Muscle of leg (tissue), 3 donors: ENCODE measurements at regions not wholly inside any gene's neighbourhood (a gene's known extent, or its start where the extent isn't known, plus 50 kb on each side); places are given as distances from the start of the nearest gene placed in this dataset.

Source experiments
- DNase-seq: peaks from one replicate; pipeline ENCODE4 v3.0.0; 2013
- H3K27ac ChIP-seq: one replicate; pipeline ENCODE4 v1.5.1; 2013; ENCODE audit warnings: mild to moderate bottlenecking, low read length, control low read depth
- H3K27me3 ChIP-seq: one replicate; pipeline ENCODE4 v1.6.1; 2013; ENCODE audit warnings: low read length; ENCODE audit not compliant: control insufficient read depth, insufficient read depth
- H3K36me3 ChIP-seq: one replicate; pipeline ENCODE4 v1.6.1; 2013; ENCODE audit warnings: low read length; ENCODE audit not compliant: control insufficient read depth, insufficient read depth
- H3K4me1 ChIP-seq: one replicate; pipeline ENCODE4 v1.6.1; 2013; ENCODE audit warnings: low read length; ENCODE audit not compliant: control insufficient read depth, insufficient read depth
- H3K4me3 ChIP-seq: one replicate; pipeline ENCODE4 v1.5.1; 2013; ENCODE audit warnings: low read length, control low read depth
- H3K9me3 ChIP-seq: replicated peaks from 2 replicates; pipeline ENCODE4 v1.6.1; 2013; ENCODE audit warnings: low read depth, low read length; ENCODE audit not compliant: control insufficient read depth
- WGBS: methylation state at CpG from one replicate; pipeline ENCODE4 v1.1.5; 2013; ENCODE audit warnings: missing lambda C conversion rate; ENCODE audit not compliant: insufficient coverage; 5-methylcytosine and 5-hydroxymethylcytosine counted together

- Histone ChIP-seq H3K4me1 (no peaks in the 10 kb centered on the region), H3K4me3 (no peak overlapping the region), H3K36me3 (no peaks in the 10 kb centered on the region), H3K27me3 (no peaks in the 10 kb centered on the region), H3K27ac (no peak overlapping the region), H3K9me3 (no peaks in the 10 kb centered on the region)
- no CpG with 5 or more reads among the region's 2 CpGs for WGBS
- DNase-seq, result no peak
These were observed 87.4 kb downstream of the KCNJ2 start for GRCh38 chr17:70256751-70257150.

- Histone ChIP-seq H3K27ac (no peak overlapping the region), H3K36me3 (no peaks in the 10 kb centered on the region), H3K9me3 (no peaks in the 10 kb centered on the region), H3K4me1 (no peaks in the 10 kb centered on the region), H3K4me3 (no peak overlapping the region), H3K27me3 (no peaks in the 10 kb centered on the region)
- no peak for DNase-seq
These were observed 89.1 kb downstream of the KCNJ2 start for GRCh38 chr17:70258465-70258864.

GRCh38 chr17:70259400-70259799, 90.1 kb downstream of the KCNJ2 start:
- Histone ChIP-seq H3K4me3 (no peak overlapping the region), H3K27ac (no peak overlapping the region), H3K9me3 (no peaks in the 10 kb centered on the region), H3K27me3 (no peaks in the 10 kb centered on the region), H3K36me3 (no peaks in the 10 kb centered on the region), H3K4me1 (no peaks in the 10 kb centered on the region)
- no peak for DNase-seq
- WGBS, result 83% methylated on average over 2 of the region's 3 CpGs

- H3K9me3 ChIP-seq, result no peaks in the 10 kb centered on the region
- no peak overlapping the region for H3K4me3 ChIP-seq
- DNase-seq, result no peak
- no CpG with 5 or more reads among the region's 3 CpGs for WGBS
- no peaks in the 10 kb centered on the region for H3K27me3 ChIP-seq
- no peak overlapping the region for H3K27ac ChIP-seq
- H3K4me1 ChIP-seq, result no peaks in the 10 kb centered on the region
- no peaks in the 10 kb centered on the region for H3K36me3 ChIP-seq
These were observed 91.8 kb downstream of the KCNJ2 start for GRCh38 chr17:70261170-70261569.

- Histone ChIP-seq H3K4me1 (no peaks in the 10 kb centered on the region), H3K27ac (no peak overlapping the region), H3K9me3 (no peaks in the 10 kb centered on the region), H3K36me3 (no peaks in the 10 kb centered on the region), H3K4me3 (no peak overlapping the region), H3K27me3 (no peaks in the 10 kb centered on the region)
- 60% methylated on average over 1 of the region's 2 CpGs for WGBS
- DNase-seq, result peak; percentile 46
These were observed 96.1 kb downstream of the KCNJ2 start for GRCh38 chr17:70265471-70265870.

GRCh38 chr17:70266394-70266793, 97.1 kb downstream of the KCNJ2 start:
- 67% methylated on average over 1 of the region's 2 CpGs for WGBS
- Histone ChIP-seq H3K4me3 (no peak overlapping the region), H3K4me1 (no peaks in the 10 kb centered on the region), H3K9me3 (no peaks in the 10 kb centered on the region), H3K27ac (no peak overlapping the region), H3K27me3 (no peaks in the 10 kb centered on the region), H3K36me3 (no peaks in the 10 kb centered on the region)
- no peak for DNase-seq

- Histone ChIP-seq H3K27ac (no peak overlapping the region), H3K27me3 (no peaks in the 10 kb centered on the region), H3K4me1 (no peaks in the 10 kb centered on the region), H3K9me3 (no peaks in the 10 kb centered on the region), H3K4me3 (no peak overlapping the region), H3K36me3 (no peaks in the 10 kb centered on the region)
- WGBS, result no CpG with 5 or more reads among the region's 1 CpG
- DNase-seq, result no peak
These were observed 99.1 kb downstream of the KCNJ2 start for GRCh38 chr17:70268383-70268782.

GRCh38 chr17:70270554-70270953, 101.2 kb downstream of the KCNJ2 start:
- no peak for DNase-seq
- no peak overlapping the region for H3K4me3 ChIP-seq
- no peaks in the 10 kb centered on the region for H3K9me3 ChIP-seq
- no peaks in the 10 kb centered on the region for H3K4me1 ChIP-seq
- H3K36me3 ChIP-seq, result no peaks in the 10 kb centered on the region
- no peaks in the 10 kb centered on the region for H3K27me3 ChIP-seq
- WGBS, result no CpG with 5 or more reads among the region's 7 CpGs
- H3K27ac ChIP-seq, result no peak overlapping the region

- no peaks in the 10 kb centered on the region for H3K9me3 ChIP-seq
- H3K36me3 ChIP-seq, result no peaks in the 10 kb centered on the region
- WGBS, result no CpG with 5 or more reads among the region's 3 CpGs
- H3K4me1 ChIP-seq, result no peaks in the 10 kb centered on the region
- peak; percentile 29 for DNase-seq
- no peak overlapping the region for H3K4me3 ChIP-seq
- no peaks in the 10 kb centered on the region for H3K27me3 ChIP-seq
- H3K27ac ChIP-seq, result no peak overlapping the region
These were observed 101.9 kb downstream of the KCNJ2 start for GRCh38 chr17:70271200-70271599.

GRCh38 chr17:70271672-70272071, 102.3 kb downstream of the KCNJ2 start:
- no peak overlapping the region for H3K27ac ChIP-seq
- H3K4me3 ChIP-seq, result no peak overlapping the region
- no peaks in the 10 kb centered on the region for H3K27me3 ChIP-seq
- DNase-seq, result no peak
- H3K4me1 ChIP-seq, result no peaks in the 10 kb centered on the region
- no peaks in the 10 kb centered on the region for H3K36me3 ChIP-seq
- 100% methylated on average over 1 of the region's 3 CpGs for WGBS
- no peaks in the 10 kb centered on the region for H3K9me3 ChIP-seq

GRCh38 chr17:70274255-70274654, 104.9 kb downstream of the KCNJ2 start:
- no CpG with 5 or more reads among the region's 2 CpGs for WGBS
- no peak overlapping the region for H3K27ac ChIP-seq
- H3K27me3 ChIP-seq, result no peaks in the 10 kb centered on the region
- no peak overlapping the region for H3K4me3 ChIP-seq
- H3K9me3 ChIP-seq, result no peaks in the 10 kb centered on the region
- H3K36me3 ChIP-seq, result no peaks in the 10 kb centered on the region
- no peak for DNase-seq
- no peaks in the 10 kb centered on the region for H3K4me1 ChIP-seq
